ENCODE measurements at regions not wholly inside any gene's neighbourhood (a gene's known extent, or its start where the extent isn't known, plus 50 kb on each side); places are given as distances from the start of the nearest gene placed in this dataset.

- H3K27ac Mint-ChIP-seq = no peak overlapping the region
- H3K9me3 Mint-ChIP-seq = peaks cover 15% of the 10 kb centered on the region
- no peaks in the 10 kb centered on the region for H3K36me3 Mint-ChIP-seq (ENCODE audit: low read depth)
- H3K27me3 Mint-ChIP-seq (ENCODE audit: low read depth, poor library complexity) = peaks cover 49% of the 10 kb centered on the region
- H3K4me1 Mint-ChIP-seq = peaks cover 25% of the 10 kb centered on the region
- H3K4me3 Mint-ChIP-seq = no peak overlapping the region
- TF ChIP-seq, protein P1, sequence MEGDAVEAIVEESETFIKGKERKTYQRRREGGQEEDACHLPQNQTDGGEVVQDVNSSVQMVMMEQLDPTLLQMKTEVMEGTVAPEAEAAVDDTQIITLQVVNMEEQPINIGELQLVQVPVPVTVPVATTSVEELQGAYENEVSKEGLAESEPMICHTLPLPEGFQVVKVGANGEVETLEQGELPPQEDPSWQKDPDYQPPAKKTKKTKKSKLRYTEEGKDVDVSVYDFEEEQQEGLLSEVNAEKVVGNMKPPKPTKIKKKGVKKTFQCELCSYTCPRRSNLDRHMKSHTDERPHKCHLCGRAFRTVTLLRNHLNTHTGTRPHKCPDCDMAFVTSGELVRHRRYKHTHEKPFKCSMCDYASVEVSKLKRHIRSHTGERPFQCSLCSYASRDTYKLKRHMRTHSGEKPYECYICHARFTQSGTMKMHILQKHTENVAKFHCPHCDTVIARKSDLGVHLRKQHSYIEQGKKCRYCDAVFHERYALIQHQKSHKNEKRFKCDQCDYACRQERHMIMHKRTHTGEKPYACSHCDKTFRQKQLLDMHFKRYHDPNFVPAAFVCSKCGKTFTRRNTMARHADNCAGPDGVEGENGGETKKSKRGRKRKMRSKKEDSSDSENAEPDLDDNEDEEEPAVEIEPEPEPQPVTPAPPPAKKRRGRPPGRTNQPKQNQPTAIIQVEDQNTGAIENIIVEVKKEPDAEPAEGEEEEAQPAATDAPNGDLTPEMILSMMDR (IDR thresholded peaks at IDR 0.05) = no peak
- no peak for DNase-seq
Observed at GRCh38 chr16:86227041-86227440, 283.3 kb upstream of the FOXF1 start.

DNA sequence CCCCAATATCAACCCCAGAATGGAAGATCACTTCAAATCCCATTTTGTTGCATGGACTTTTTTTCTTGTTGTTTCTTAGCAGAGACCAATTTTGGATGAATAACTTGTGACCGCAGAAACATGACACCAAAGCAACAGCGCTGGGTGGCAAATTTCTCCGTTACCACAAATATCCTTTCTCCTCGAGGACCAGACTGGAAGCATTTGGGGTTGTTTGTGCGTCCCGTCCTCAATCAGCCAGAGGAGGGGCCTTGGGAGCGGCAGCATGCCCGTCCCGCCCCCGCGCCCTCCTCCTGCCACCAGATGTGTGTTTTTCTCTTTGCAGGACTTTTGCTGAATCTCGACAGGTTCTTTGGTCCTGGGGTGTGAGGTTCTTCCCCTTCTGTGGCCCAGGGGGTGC, 282.5 kb upstream of the FOXF1 start:
- Mint-ChIP-seq H3K4me3 (no peak overlapping the region), H3K36me3 (ENCODE audit: low read depth) (peaks cover 2% of the 10 kb centered on the region), H3K27me3 (ENCODE audit: low read depth, poor library complexity) (peaks cover 45% of the 10 kb centered on the region), H3K27ac (no peak overlapping the region), H3K4me1 (peaks cover 17% of the 10 kb centered on the region), H3K9me3 (peaks cover 23% of the 10 kb centered on the region)
- TF ChIP-seq, protein P1 (IDR thresholded peaks at IDR 0.05) = no peak
- DNase-seq = no peak

- peaks cover 9% of the 10 kb centered on the region for H3K4me1 Mint-ChIP-seq
- no peak overlapping the region for H3K4me3 Mint-ChIP-seq
- DNase-seq = no peak
- peaks cover 28% of the 10 kb centered on the region for H3K9me3 Mint-ChIP-seq
- TF ChIP-seq, protein P1 (IDR thresholded peaks at IDR 0.05) = no peak
- H3K36me3 Mint-ChIP-seq (ENCODE audit: low read depth) = peaks cover 6% of the 10 kb centered on the region
- H3K27me3 Mint-ChIP-seq (ENCODE audit: low read depth, poor library complexity) = peaks cover 40% of the 10 kb centered on the region
- H3K27ac Mint-ChIP-seq = no peak overlapping the region
Observed at GRCh38 chr16:86228713-86229112, 281.6 kb upstream of the FOXF1 start.

- DNase-seq = no peak
- Mint-ChIP-seq H3K27ac (no peak overlapping the region), H3K36me3 (ENCODE audit: low read depth) (peaks cover 6% of the 10 kb centered on the region), H3K4me1 (peaks cover 9% of the 10 kb centered on the region), H3K4me3 (no peak overlapping the region), H3K9me3 (peaks cover 28% of the 10 kb centered on the region), H3K27me3 (ENCODE audit: low read depth, poor library complexity) (peaks cover 36% of the 10 kb centered on the region)
- TF ChIP-seq, protein P1 (IDR thresholded peaks at IDR 0.05) = no peak
Observed at GRCh38 chr16:86229283-86229682, 281.0 kb upstream of the FOXF1 start.

DNA sequence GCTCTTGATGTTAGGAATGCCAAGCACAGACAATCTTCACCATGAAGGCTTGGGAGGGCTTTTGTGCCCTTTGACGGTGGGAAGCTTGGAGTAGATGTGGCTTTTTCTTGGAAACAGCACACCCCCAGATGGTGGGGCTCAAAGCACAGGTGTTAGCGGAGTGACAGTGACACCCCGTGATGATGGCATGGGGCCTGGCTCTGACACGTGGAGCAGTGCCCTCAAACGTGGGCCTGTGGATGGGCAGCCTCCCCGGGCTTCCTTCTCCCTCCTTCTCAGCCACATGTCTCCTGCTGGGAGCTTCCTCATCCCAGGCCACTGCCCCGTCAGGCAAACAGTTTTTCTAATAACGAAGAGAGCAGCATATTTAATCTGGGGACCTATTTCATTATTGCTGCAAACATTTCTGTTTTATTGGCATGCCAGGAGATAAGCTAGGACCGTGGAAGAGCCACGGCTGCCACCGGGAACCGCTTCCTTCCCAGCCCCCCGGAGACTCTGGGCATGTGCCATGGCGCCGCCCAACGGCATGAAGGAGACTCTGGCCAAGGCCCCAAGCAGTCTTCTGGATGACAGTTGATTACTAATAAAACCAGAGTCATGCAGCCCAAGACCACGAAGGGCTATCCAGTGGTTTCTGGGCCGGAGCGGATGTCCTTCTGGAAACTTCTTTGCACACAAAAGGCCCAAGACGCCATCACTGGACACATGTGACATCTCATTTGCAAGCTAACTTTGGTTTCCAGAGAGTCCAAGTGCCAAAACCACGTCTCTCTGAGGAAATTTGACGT, 280.3 kb upstream of the FOXF1 start:
- Mint-ChIP-seq H3K27me3 (ENCODE audit: low read depth, poor library complexity) (peaks cover 36% of the 10 kb centered on the region), H3K9me3 (peaks cover 28% of the 10 kb centered on the region), H3K27ac (no peak overlapping the region), H3K4me3 (no peak overlapping the region), H3K4me1 (peaks cover 9% of the 10 kb centered on the region), H3K36me3 (ENCODE audit: low read depth) (peaks cover 6% of the 10 kb centered on the region)
- TF ChIP-seq, protein P1 (IDR thresholded peaks at IDR 0.05) = no peak
- no peak for DNase-seq

Measured in nephron progenitor cell (in vitro differentiated cells).